Neural progenitor cell (in vitro differentiated cells): ENCODE measurements at regions not wholly inside any gene's neighbourhood (a gene's known extent, or its start where the extent isn't known, plus 50 kb on each side); places are given as distances from the start of the nearest gene placed in this dataset.

Experiments
- DNase-seq: peaks from one replicate; pipeline ENCODE4 v3.0.0-alpha.2; 2016; ENCODE audit warnings: low spot score
- H2AFZ ChIP-seq: fragments of 200-600 bp; sonication (generic); replicated peaks from 2 replicates; pipeline ENCODE4 v1.6.1; 2016; ENCODE audit warnings: antibody characterized with exemption
- H3F3A ChIP-seq: fragments of 200-600 bp; sonication (generic); 2 replicates; pipeline ENCODE4 v1.6.1; 2016; ENCODE audit warnings: antibody characterized with exemption, low read depth
- H3K27ac ChIP-seq: fragments of 200-600 bp; sonication (generic); 2 replicates; pipeline ENCODE4 v1.5.1; 2016; ENCODE audit warnings: mild to moderate bottlenecking
- H3K27me3 ChIP-seq: fragments of 200-600 bp; sonication (generic); 2 replicates; pipeline ENCODE4 v1.6.1; 2016; ENCODE audit warnings: mild to moderate bottlenecking, moderate library complexity
- H3K36me3 ChIP-seq: fragments of 200-600 bp; sonication (generic); 2 replicates; pipeline ENCODE4 v1.5.1; 2016
- H3K4me1 ChIP-seq: fragments of 200-600 bp; sonication (generic); 2 replicates; pipeline ENCODE4 v1.6.1; 2016; ENCODE audit warnings: mixed run types
- H3K4me2 ChIP-seq: fragments of 200-600 bp; sonication (generic); 2 replicates; pipeline ENCODE4 v1.6.1; 2016
- H3K4me3 ChIP-seq: fragments of 200-600 bp; sonication (generic); 2 replicates; pipeline ENCODE4 v1.5.1; 2016
- H3K79me2 ChIP-seq: fragments of 200-600 bp; sonication (generic); 2 replicates; pipeline ENCODE4 v1.6.1; 2016; ENCODE audit warnings: low read depth
- H3K9ac ChIP-seq: fragments of 200-600 bp; sonication (generic); 2 replicates; pipeline ENCODE4 v1.6.1; 2016
- H3K9me3 ChIP-seq: fragments of 200-600 bp; sonication (generic); 2 replicates; pipeline ENCODE4 v1.5.1; 2016; ENCODE audit warnings: low read depth
- H4K20me1 ChIP-seq: fragments of 200-600 bp; sonication (generic); 2 replicates; pipeline ENCODE4 v1.6.1; 2016; ENCODE audit warnings: low read depth
- H3K27ac Mint-ChIP-seq: 3 replicates; pipeline ENCODE4 v1.8.0; 2021; ENCODE audit warnings: mixed read lengths
- H3K27me3 Mint-ChIP-seq: 2 replicates; pipeline ENCODE4 v1.8.0; 2022; ENCODE audit warnings: low read depth, mild to moderate bottlenecking, inconsistent platforms, moderate library complexity, mixed read lengths; ENCODE audit not compliant: insufficient read depth
- H3K36me3 Mint-ChIP-seq: 3 replicates; pipeline ENCODE4 v1.8.0; 2021; ENCODE audit warnings: mixed read lengths
- H3K4me1 Mint-ChIP-seq: 3 replicates; pipeline ENCODE4 v1.8.0; 2021; ENCODE audit warnings: mixed read lengths
- H3K4me3 Mint-ChIP-seq: 3 replicates; pipeline ENCODE4 v1.8.0; 2021; ENCODE audit warnings: mild to moderate bottlenecking, moderate library complexity, mixed read lengths
- H3K9me3 Mint-ChIP-seq: 3 replicates; pipeline ENCODE4 v1.8.0; 2020; ENCODE audit warnings: mixed read lengths
- EZH2 ChIP-seq: fragments of 200-600 bp; sonication (generic); IDR thresholded peaks from 2 replicates; pipeline ENCODE4 v1.6.1; 2017; ENCODE audit warnings: antibody characterized with exemption, mild to moderate bottlenecking, moderate library complexity
- EZH2phosphoT487 ChIP-seq: fragments of 200-600 bp; sonication (generic); IDR thresholded peaks from 2 replicates; pipeline ENCODE4 v1.6.1; 2017; ENCODE audit warnings: antibody characterized with exemption
- TF ChIP-seq, protein P1 (sequence below): fragments of 200-600 bp; sonication (generic); IDR thresholded peaks from 2 replicates; pipeline ENCODE4 v1.5.1; 2017; ENCODE audit warnings: antibody characterized with exemption, mild to moderate bottlenecking

DNA sequence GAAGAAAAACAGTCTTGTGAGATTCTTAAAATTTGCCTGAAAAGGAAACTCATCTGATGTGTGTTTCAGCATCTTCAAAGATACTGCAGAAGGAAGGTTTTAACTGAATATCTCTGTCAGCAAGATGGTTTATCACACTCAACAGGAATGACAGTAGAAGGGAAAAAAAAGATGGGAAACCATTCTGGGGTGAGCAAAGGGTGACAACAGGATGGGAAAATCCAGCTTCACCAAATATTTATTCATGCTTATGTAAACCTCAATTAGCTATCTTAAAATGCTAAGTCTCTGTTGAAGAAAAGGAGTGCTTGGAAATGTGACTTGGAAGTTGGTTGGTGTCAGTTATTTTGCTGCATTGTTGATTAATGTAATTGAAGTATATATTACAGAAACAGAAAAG is 82.2 kb downstream of the FZD1 start:
- Mint-ChIP-seq H3K27me3 (peaks cover 6% of the 10 kb centered on the region), H3K4me3 (no peak overlapping the region), H3K9me3 (no peaks in the 10 kb centered on the region), H3K4me1 (peaks cover 50% of the 10 kb centered on the region), H3K27ac (no peak overlapping the region), H3K36me3 (no peaks in the 10 kb centered on the region)
- TF ChIP-seq EZH2phosphoT487, result no peak
- TF ChIP-seq EZH2, result no peak
- TF ChIP-seq, protein P1, sequence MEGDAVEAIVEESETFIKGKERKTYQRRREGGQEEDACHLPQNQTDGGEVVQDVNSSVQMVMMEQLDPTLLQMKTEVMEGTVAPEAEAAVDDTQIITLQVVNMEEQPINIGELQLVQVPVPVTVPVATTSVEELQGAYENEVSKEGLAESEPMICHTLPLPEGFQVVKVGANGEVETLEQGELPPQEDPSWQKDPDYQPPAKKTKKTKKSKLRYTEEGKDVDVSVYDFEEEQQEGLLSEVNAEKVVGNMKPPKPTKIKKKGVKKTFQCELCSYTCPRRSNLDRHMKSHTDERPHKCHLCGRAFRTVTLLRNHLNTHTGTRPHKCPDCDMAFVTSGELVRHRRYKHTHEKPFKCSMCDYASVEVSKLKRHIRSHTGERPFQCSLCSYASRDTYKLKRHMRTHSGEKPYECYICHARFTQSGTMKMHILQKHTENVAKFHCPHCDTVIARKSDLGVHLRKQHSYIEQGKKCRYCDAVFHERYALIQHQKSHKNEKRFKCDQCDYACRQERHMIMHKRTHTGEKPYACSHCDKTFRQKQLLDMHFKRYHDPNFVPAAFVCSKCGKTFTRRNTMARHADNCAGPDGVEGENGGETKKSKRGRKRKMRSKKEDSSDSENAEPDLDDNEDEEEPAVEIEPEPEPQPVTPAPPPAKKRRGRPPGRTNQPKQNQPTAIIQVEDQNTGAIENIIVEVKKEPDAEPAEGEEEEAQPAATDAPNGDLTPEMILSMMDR, result no peak
- H2AFZ ChIP-seq, result no peak overlapping the region
- H4K20me1 ChIP-seq, result no peaks in the 10 kb centered on the region
- H3K4me3 ChIP-seq, result no peak overlapping the region
- no peaks in the 10 kb centered on the region for H3K36me3 ChIP-seq
- peaks cover 9% of the 10 kb centered on the region for H3K27me3 ChIP-seq
- no peak overlapping the region for H3K9ac ChIP-seq
- H3K9me3 ChIP-seq, result no peaks in the 10 kb centered on the region
- peaks cover 21% of the 10 kb centered on the region for H3K4me1 ChIP-seq
- no peaks in the 10 kb centered on the region for H3F3A ChIP-seq
- H3K79me2 ChIP-seq, result no peaks in the 10 kb centered on the region
- no peak overlapping the region for H3K4me2 ChIP-seq
- H3K27ac ChIP-seq, result no peak overlapping the region
- no peak for DNase-seq

DNA sequence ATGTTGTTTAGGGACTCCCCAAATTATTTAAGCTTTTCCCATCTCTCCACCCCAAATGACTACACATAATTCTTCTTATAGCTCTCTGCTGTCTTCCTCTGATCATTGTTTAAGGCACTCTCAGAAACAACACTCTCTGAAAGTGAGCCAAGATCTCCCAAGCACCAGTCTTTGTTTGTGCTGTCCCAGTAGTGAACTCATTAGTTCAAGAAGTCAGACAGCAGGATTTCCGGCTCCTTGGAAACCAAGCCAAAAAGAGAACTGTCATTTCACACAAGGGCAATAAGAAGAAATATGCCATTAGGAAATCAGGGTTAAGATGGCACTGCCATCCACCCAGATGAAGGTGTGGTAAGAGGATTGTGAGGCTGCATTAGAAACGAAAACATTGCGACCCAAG is 83.1 kb downstream of the FZD1 start:
- Histone ChIP-seq H3K4me1 (peaks cover 28% of the 10 kb centered on the region), H3K9me3 (no peaks in the 10 kb centered on the region), H4K20me1 (no peaks in the 10 kb centered on the region), H3K36me3 (no peaks in the 10 kb centered on the region), H3K79me2 (no peaks in the 10 kb centered on the region), H2AFZ (no peak overlapping the region), H3K9ac (no peak overlapping the region), H3K27me3 (peaks cover 9% of the 10 kb centered on the region), H3K4me2 (no peak overlapping the region), H3K4me3 (no peak overlapping the region), H3F3A (no peaks in the 10 kb centered on the region), H3K27ac (no peak overlapping the region)
- TF ChIP-seq EZH2 (no peak), EZH2phosphoT487 (no peak)
- TF ChIP-seq, protein P1, result no peak
- H3K36me3 Mint-ChIP-seq, result no peaks in the 10 kb centered on the region
- peaks cover 50% of the 10 kb centered on the region for H3K4me1 Mint-ChIP-seq
- H3K4me3 Mint-ChIP-seq, result no peak overlapping the region
- H3K9me3 Mint-ChIP-seq, result no peaks in the 10 kb centered on the region
- DNase-seq, result no peak
- peaks cover 6% of the 10 kb centered on the region for H3K27me3 Mint-ChIP-seq
- no peak overlapping the region for H3K27ac Mint-ChIP-seq

DNA sequence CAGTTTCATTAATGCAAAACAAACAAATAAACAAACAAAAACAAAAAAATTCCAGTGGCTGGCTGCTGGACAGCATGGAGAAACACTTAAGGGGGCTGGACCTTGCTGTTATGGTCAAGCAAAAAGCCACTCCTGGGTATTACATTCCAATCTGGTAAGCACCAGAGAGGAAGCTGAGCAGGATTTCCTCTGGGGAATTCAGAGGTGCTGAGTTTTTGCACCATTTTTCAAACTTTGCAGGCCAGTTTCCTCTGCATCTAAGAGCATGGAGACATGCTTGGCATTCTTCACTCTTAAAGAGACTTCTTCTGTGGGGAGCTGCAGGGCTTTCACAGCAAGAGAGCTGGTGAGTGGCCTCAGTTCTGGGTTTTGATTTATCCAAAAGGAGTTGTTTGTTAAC is 84.5 kb downstream of the FZD1 start:
- Histone ChIP-seq H3K9ac (no peak overlapping the region), H3F3A (peaks cover 7% of the 10 kb centered on the region), H3K4me1 (peaks cover 32% of the 10 kb centered on the region), H4K20me1 (no peaks in the 10 kb centered on the region), H3K27me3 (peaks cover 9% of the 10 kb centered on the region), H3K4me2 (no peak overlapping the region), H2AFZ (no peak overlapping the region), H3K27ac (no peak overlapping the region), H3K36me3 (no peaks in the 10 kb centered on the region), H3K4me3 (no peak overlapping the region), H3K79me2 (no peaks in the 10 kb centered on the region), H3K9me3 (no peaks in the 10 kb centered on the region)
- peaks cover 43% of the 10 kb centered on the region for H3K4me1 Mint-ChIP-seq
- no peaks in the 10 kb centered on the region for H3K9me3 Mint-ChIP-seq
- H3K27ac Mint-ChIP-seq, result no peak overlapping the region
- H3K36me3 Mint-ChIP-seq, result no peaks in the 10 kb centered on the region
- no peak for TF ChIP-seq EZH2
- no peak for TF ChIP-seq EZH2phosphoT487
- TF ChIP-seq, protein P1, result no peak
- H3K4me3 Mint-ChIP-seq, result no peak overlapping the region
- no peak for DNase-seq
- peaks cover 7% of the 10 kb centered on the region for H3K27me3 Mint-ChIP-seq
